ENCODE measurements at regions not wholly inside any gene's neighbourhood (a gene's known extent, or its start where the extent isn't known, plus 50 kb on each side); places are given as distances from the start of the nearest gene placed in this dataset.

GRCh38 chr9:29555502-29555901, 1982.2 kb upstream of the C9orf72 start:
- no peaks in the 10 kb centered on the region for H3K27me3 ChIP-seq (ENCODE audit: low read depth)
- intact Hi-C loops (cut with micrococcal nuclease): loop anchor here (10.0 kb wide), 1 partner anchor 61 kb away; no protein-coding TSS in a partner anchor
- H3K27ac ChIP-seq (replicated peaks): no peak overlapping the region
- no peak for TF ChIP-seq CTCF (IDR thresholded peaks at IDR 0.05; ENCODE audit: borderline replicate concordance)
- H3K36me3 ChIP-seq: no peaks in the 10 kb centered on the region
- peaks cover 11% of the 10 kb centered on the region for H3K9me3 ChIP-seq (replicated peaks)
- H3K4me1 ChIP-seq: no peaks in the 10 kb centered on the region
- H3K4me3 ChIP-seq: no peak overlapping the region
- DNase-seq: no peak

- no peak for TF ChIP-seq CTCF (IDR thresholded peaks at IDR 0.05; ENCODE audit: borderline replicate concordance)
- intact Hi-C loops (cut with micrococcal nuclease): loop anchor here (10.0 kb wide), 1 partner anchor 62 kb away; no protein-coding TSS in a partner anchor
- H3K4me1 ChIP-seq: no peaks in the 10 kb centered on the region
Measured at GRCh38 chr9:29556317-29556716, 1983.0 kb upstream of the C9orf72 start.

DNA sequence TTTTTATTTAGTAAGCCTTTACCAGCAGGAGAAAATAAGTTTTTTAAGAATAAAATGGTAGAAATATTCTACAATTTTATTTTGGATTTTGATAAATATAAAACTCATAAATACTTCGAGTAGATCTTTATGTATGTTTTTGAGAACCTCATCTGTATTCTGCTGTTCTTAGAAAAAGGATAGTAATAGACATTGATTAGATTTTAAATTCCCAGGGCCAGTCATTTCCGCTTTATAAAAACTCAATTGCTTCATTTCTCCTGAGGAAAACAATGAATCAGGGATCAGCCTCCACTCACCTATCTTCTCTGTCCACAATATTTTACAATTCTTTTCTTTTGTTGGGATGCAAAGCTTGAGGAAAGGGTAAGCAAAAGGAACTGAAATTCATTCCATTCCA, 1983.5 kb upstream of the C9orf72 start:
- no peak for TF ChIP-seq CTCF (IDR thresholded peaks at IDR 0.05; ENCODE audit: borderline replicate concordance)
- DNase-seq: no peak
- H3K27ac ChIP-seq (replicated peaks): no peak overlapping the region
- intact Hi-C loops (cut with micrococcal nuclease): loop anchor here (10.0 kb wide), 1 partner anchor 62 kb away; no protein-coding TSS in a partner anchor
- no peaks in the 10 kb centered on the region for H3K4me1 ChIP-seq
- H3K9me3 ChIP-seq (replicated peaks): peaks cover 15% of the 10 kb centered on the region
- H3K27me3 ChIP-seq (ENCODE audit: low read depth): no peaks in the 10 kb centered on the region
- H3K36me3 ChIP-seq: no peaks in the 10 kb centered on the region
- H3K4me3 ChIP-seq: no peak overlapping the region

More at GRCh38 chr9:29556317-29556716, 1983.0 kb upstream of the C9orf72 start:
- H3K27me3 ChIP-seq (ENCODE audit: low read depth): no peaks in the 10 kb centered on the region
- H3K27ac ChIP-seq (replicated peaks): no peak overlapping the region
- DNase-seq: no peak
- H3K4me3 ChIP-seq: no peak overlapping the region
- no peaks in the 10 kb centered on the region for H3K36me3 ChIP-seq
- H3K9me3 ChIP-seq (replicated peaks): peaks cover 15% of the 10 kb centered on the region

- TF ChIP-seq CTCF (IDR thresholded peaks at IDR 0.05; ENCODE audit: borderline replicate concordance): no peak
- DNase-seq: no peak
- intact Hi-C loops (cut with micrococcal nuclease): no loop called here
- Histone ChIP-seq H3K36me3 (no peaks in the 10 kb centered on the region), H3K4me1 (no peaks in the 10 kb centered on the region), H3K27ac (replicated peaks) (no peak overlapping the region), H3K9me3 (replicated peaks) (peaks cover 8% of the 10 kb centered on the region), H3K27me3 (ENCODE audit: low read depth) (no peaks in the 10 kb centered on the region), H3K4me3 (no peak overlapping the region)
Measured at GRCh38 chr9:29564564-29564963, 1991.3 kb upstream of the C9orf72 start.

DNA sequence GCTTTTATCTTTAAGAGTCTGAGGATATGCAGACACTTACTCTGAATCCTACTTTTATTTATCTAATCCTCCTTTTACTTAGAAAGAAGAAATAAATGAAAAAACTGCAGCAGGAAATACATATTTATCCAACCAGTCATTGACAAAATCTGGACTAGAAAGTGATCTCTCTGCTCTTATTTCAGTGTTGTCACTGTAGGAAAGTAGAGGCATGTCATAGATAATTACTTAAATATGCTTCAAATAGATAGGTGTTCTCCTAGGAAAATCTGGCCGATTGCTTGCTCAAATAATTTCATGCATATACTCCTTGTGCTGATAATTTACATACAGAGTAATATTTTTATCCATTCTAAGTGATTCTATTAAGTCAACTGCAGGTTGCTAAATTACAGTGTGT, 2001.9 kb upstream of the C9orf72 start:
- TF ChIP-seq CTCF (IDR thresholded peaks at IDR 0.05; ENCODE audit: borderline replicate concordance): no peak
- Histone ChIP-seq H3K4me1 (no peaks in the 10 kb centered on the region), H3K27ac (replicated peaks) (no peak overlapping the region), H3K36me3 (no peaks in the 10 kb centered on the region), H3K4me3 (no peak overlapping the region), H3K27me3 (ENCODE audit: low read depth) (no peaks in the 10 kb centered on the region), H3K9me3 (replicated peaks) (no peaks in the 10 kb centered on the region)
- intact Hi-C loops (cut with micrococcal nuclease): no loop called here
- no peak for DNase-seq

Data from left ventricle myocardium inferior (tissue), 1 donor.